ENCODE measurements at regions not wholly inside any gene's neighbourhood (a gene's known extent, or its start where the extent isn't known, plus 50 kb on each side); places are given as distances from the start of the nearest gene placed in this dataset.

- Histone ChIP-seq H2AFZ (ENCODE audit: low read length) (no peak overlapping the region), H2BK120ac (replicated peaks; ENCODE audit: low read depth, low read length) (no peak overlapping the region), H4K5ac (ENCODE audit: insufficient read length, low read depth, low read length) (no peak overlapping the region), H4K91ac (replicated peaks; ENCODE audit: insufficient read length, low read length) (no peak overlapping the region), H4K20me1 (replicated peaks in 1 of 2; ENCODE audit: control insufficient read depth in 1 of 2, insufficient read depth in 2 of 2, low read length in 2 of 2) (no peaks in the 10 kb centered on the region), H3K9ac (replicated peaks in 1 of 4; ENCODE audit: extremely low read depth in 1 of 4, low read depth in 3 of 4, low read length in 3 of 4) (no peak overlapping the region), H2BK5ac (ENCODE audit: low read depth, low read length) (no peak overlapping the region), H3K79me2 (ENCODE audit: control insufficient read depth in 1 of 2, insufficient read depth in 2 of 2, low read length in 2 of 2) (no peaks in the 10 kb centered on the region), H3K18ac (ENCODE audit: extremely low read depth, low read length) (no peak overlapping the region), H3K79me1 (ENCODE audit: low read depth, low read length) (no peaks in the 10 kb centered on the region), H2BK12ac (ENCODE audit: low read depth, low read length) (no peak overlapping the region), H2AK5ac (ENCODE audit: low read depth, low read length) (no peak overlapping the region), H3K23ac (ENCODE audit: insufficient read length) (no peak overlapping the region), H2BK15ac (ENCODE audit: low read length) (no peak overlapping the region), H3K9me3 (ENCODE audit: insufficient read depth in 2 of 2, low read depth in 1 of 2, low read length in 1 of 2) (peaks cover 7 to 11% of the 10 kb centered on the region in 2 experiments), H3K27me3 (replicated peaks in 1 of 4; ENCODE audit: control insufficient read depth in 3 of 4, extremely low read depth in 1 of 4, insufficient read depth in 3 of 4, low read length in 3 of 4) (no peaks in the 10 kb centered on the region), H2BK20ac (ENCODE audit: low read length) (no peak overlapping the region), H3K23me2 (ENCODE audit: low read depth, low read length) (no peaks in the 10 kb centered on the region; the same call in 1 of the 2 replicates), H3K56ac (replicated peaks; ENCODE audit: insufficient read length, low read depth, low read length) (no peak overlapping the region), H3K36me3 (ENCODE audit: control insufficient read depth in 2 of 4, insufficient read depth in 4 of 4, low read length in 3 of 4) (peaks cover 0 to 4% (median 0%) of the 10 kb centered on the region in 4 experiments; a peak in 1 of 8 replicates), H3K14ac (ENCODE audit: insufficient read length) (no peak overlapping the region), H3K4me3 (ENCODE audit: extremely low read depth in 1 of 4, insufficient read depth in 2 of 4, low read depth in 3 of 4, low read length in 4 of 4) (no peak overlapping the region), H3K4ac (replicated peaks; ENCODE audit: insufficient read length, low read depth, low read length) (no peak overlapping the region), H3K27ac (ENCODE audit: low read depth, low read length) (no peak overlapping the region), H3K4me2 (ENCODE audit: insufficient read depth in 1 of 2, low read depth in 2 of 2, low read length in 2 of 2) (no peak overlapping the region), H4K8ac (ENCODE audit: extremely low read depth, insufficient read depth, low read length) (no peak overlapping the region), H3K4me1 (replicated peaks in 1 of 4; ENCODE audit: control insufficient read depth in 3 of 4, insufficient read depth in 4 of 4, low read length in 3 of 4) (no peaks in the 10 kb centered on the region)
- FAIRE-seq (no peak), DNase-seq (ENCODE audit: low read depth in 1 of 2, low spot score in 2 of 2) (no peak)
- CTCF ChIA-PET (ENCODE audit: partially characterized antibody) = interaction anchor here (0.6 to 1.0 kb wide), 2 partner anchors 9 to 26 kb away, joined by 3 to 4 read pairs; no protein-coding TSS in a partner anchor
- POLR2A ChIA-PET (ENCODE audit: partially characterized antibody) = no interaction called here
- TF ChIP-seq MAX (IDR thresholded peaks at IDR 0.05) (no peak), POU5F1 (IDR thresholded peaks at IDR 0.05; ENCODE audit: low read depth, low read length) (no peak), TAF1 (IDR thresholded peaks at IDR 0.05; ENCODE audit: low read depth, low read length) (no peak), KDM4A (IDR thresholded peaks at IDR 0.05; ENCODE audit: low read depth, low read length, severe bottlenecking) (no peak)
Measured at GRCh38 chr6:80586242-80586641, 479.8 kb downstream of the BCKDHB start.

Measured in H1 (cell line).